Liver (tissue), 8 donors: ENCODE measurements at regions not wholly inside any gene's neighbourhood (a gene's known extent, or its start where the extent isn't known, plus 50 kb on each side); places are given as distances from the start of the nearest gene placed in this dataset.

ENCODE experiments used
- DNase-seq: peaks from one replicate; pipeline ENCODE4 v3.0.0-alpha.2; 2017; ENCODE audit warnings: low spot score
- H3K27ac ChIP-seq, 2 donors: one replicate each; pipeline ENCODE4 v1.7.0; 2013; ENCODE audit warnings: inconsistent platforms in 2 of 2, low read length in 2 of 2, control low read depth in 1 of 2, low read depth in 1 of 2, mild to moderate bottlenecking in 1 of 2
- H3K27me3 ChIP-seq, 4 donors: one replicate each; pipeline versions ENCODE4 v1.6.1 to v1.7.0; 2013; ENCODE audit warnings: low read length in 3 of 4, inconsistent platforms in 1 of 4, mild to moderate bottlenecking in 1 of 4, moderate library complexity in 1 of 4; ENCODE audit not compliant: control insufficient read depth in 4 of 4, insufficient read depth in 4 of 4
- H3K36me3 ChIP-seq, 4 donors: one replicate each; pipeline versions ENCODE4 v1.6.1 to v1.7.0; 2013; ENCODE audit warnings: low read length in 3 of 4, mild to moderate bottlenecking in 3 of 4, low read depth in 1 of 4, moderate library complexity in 1 of 4; ENCODE audit not compliant: control insufficient read depth in 4 of 4, insufficient read depth in 3 of 4
- H3K4me1 ChIP-seq, 4 donors: one replicate each; pipeline versions ENCODE4 v1.6.1 to v1.7.0; 2013; ENCODE audit warnings: low read length in 3 of 4, mild to moderate bottlenecking in 3 of 4, moderate library complexity in 1 of 4; ENCODE audit not compliant: control insufficient read depth in 4 of 4, insufficient read depth in 4 of 4
- H3K4me3 ChIP-seq, 3 donors: one replicate each; pipeline versions ENCODE4 v1.6.1 to v1.7.0; 2013; ENCODE audit warnings: low read length in 3 of 3, control low read depth in 1 of 3, low read depth in 1 of 3, mild to moderate bottlenecking in 1 of 3
- H3K9ac ChIP-seq, 2 donors: one replicate each; pipeline ENCODE4 v1.7.0; 2013; ENCODE audit warnings: low read length in 2 of 2, mild to moderate bottlenecking in 2 of 2, moderate library complexity in 2 of 2, control low read depth in 1 of 2, low read depth in 1 of 2
- H3K9me3 ChIP-seq, 4 donors: one replicate each; pipeline versions ENCODE4 v1.6.1 to v1.7.0; 2013; ENCODE audit warnings: low read length in 3 of 4; ENCODE audit not compliant: control insufficient read depth in 4 of 4
- ATF3 ChIP-seq: IDR thresholded peaks from 2 replicates; pipeline ENCODE4 v1.6.1; 2016; ENCODE audit warnings: antibody characterized with exemption
- EGR1 ChIP-seq, 2 donors: IDR thresholded peaks; 2 replicates each; pipeline ENCODE4 v1.6.1; 2016 to 2018; ENCODE audit warnings: antibody characterized with exemption in 2 of 2, low read depth in 2 of 2
- FOXA1 ChIP-seq: IDR thresholded peaks from 2 replicates; pipeline ENCODE4 v1.6.1; 2016; ENCODE audit warnings: antibody characterized with exemption
- FOXA2 ChIP-seq: IDR thresholded peaks from 2 replicates; pipeline ENCODE4 v1.6.1; 2016; ENCODE audit warnings: antibody characterized with exemption
- GABPA ChIP-seq, 2 donors: IDR thresholded peaks in 1 of 2; conservative IDR thresholded peaks in 1 of 2; 2 replicates each; pipeline ENCODE4 v1.6.1; 2016; ENCODE audit warnings: antibody characterized with exemption in 2 of 2, mild to moderate bottlenecking in 1 of 2, moderate library complexity in 1 of 2
- HNF4A ChIP-seq, 2 donors: conservative IDR thresholded peaks; 2 replicates each; pipeline ENCODE4 v1.6.1; 2016; ENCODE audit warnings: antibody characterized with exemption in 2 of 2, mild to moderate bottlenecking in 2 of 2
- HNF4G ChIP-seq: IDR thresholded peaks from 2 replicates; pipeline ENCODE4 v1.6.1; 2016; ENCODE audit warnings: antibody characterized with exemption
- JUND ChIP-seq, 2 donors: IDR thresholded peaks; 2 replicates each; pipeline ENCODE4 v1.6.1; 2016; ENCODE audit warnings: antibody characterized with exemption in 2 of 2
- MAX ChIP-seq: IDR thresholded peaks from 2 replicates; pipeline ENCODE4 v1.6.1; 2016; ENCODE audit warnings: antibody characterized with exemption
- NR2F2 ChIP-seq: IDR thresholded peaks from 2 replicates; pipeline ENCODE4 v1.6.1; 2016; ENCODE audit warnings: antibody characterized with exemption
- RAD21 ChIP-seq, 2 donors: IDR thresholded peaks; 2 replicates each; pipeline ENCODE4 v1.6.1; 2016; ENCODE audit warnings: antibody characterized with exemption in 2 of 2, mild to moderate bottlenecking in 2 of 2
- REST ChIP-seq: IDR thresholded peaks from 2 replicates; pipeline ENCODE4 v1.6.1; 2016; ENCODE audit warnings: antibody characterized with exemption, mild to moderate bottlenecking
- RXRA ChIP-seq, 2 donors: IDR thresholded peaks; 2 replicates each; pipeline ENCODE4 v1.6.1; 2017 to 2018; ENCODE audit warnings: antibody characterized with exemption in 2 of 2, mild to moderate bottlenecking in 1 of 2
- SP1 ChIP-seq: IDR thresholded peaks from 2 replicates; pipeline ENCODE4 v1.6.1; 2018; ENCODE audit warnings: antibody characterized with exemption, mild to moderate bottlenecking
- TAF1 ChIP-seq: conservative IDR thresholded peaks from 2 replicates; pipeline ENCODE4 v1.6.1; 2016; ENCODE audit warnings: antibody characterized with exemption, mild to moderate bottlenecking
- YY1 ChIP-seq: IDR thresholded peaks from 2 replicates; pipeline ENCODE4 v1.6.1; 2016; ENCODE audit warnings: antibody characterized with exemption, mild to moderate bottlenecking
- WGBS: extraction: QIAGEN DNeasy Blood & Tissue Kit; methylation state at CpG from one replicate; pipeline ENCODE4 v1.1.7; 2013; 5-methylcytosine and 5-hydroxymethylcytosine counted together
- TF ChIP-seq, protein P1 (sequence below): IDR thresholded peaks from 2 replicates; pipeline ENCODE4 v1.6.1; 2016; ENCODE audit warnings: antibody characterized with exemption
- TF ChIP-seq, protein P2 (sequence below): fragments of 150-350 bp; IDR thresholded peaks from 2 replicates; pipeline ENCODE4 v1.5.1; 2017; ENCODE audit warnings: improper control_type of control experiment, low read depth, low read length; ENCODE audit not compliant: missing input control
- donor health status: healthy.
- donor health status: healthy.
- donor health status: healthy.
- donor health status: healthy.
- donor health status: healthy.

- H3K27me3 ChIP-seq, result no peaks in the 10 kb centered on the region
- no peak for DNase-seq
- no peak overlapping the region for H3K4me3 ChIP-seq
- no peak overlapping the region for H3K9ac ChIP-seq
- WGBS, result 88% methylated on average over 8 of the region's 8 CpGs
- no peak overlapping the region for H3K27ac ChIP-seq
- TF ChIP-seq REST (no peak), RXRA (IDR thresholded peaks at IDR 0.05) (no peak), FOXA2 (no peak), MAX (no peak), ATF3 (no peak), NR2F2 (no peak), RAD21 (IDR thresholded peaks at IDR 0.05) (no peak), FOXA1 (no peak), HNF4A (conservative IDR thresholded peaks at IDR 0.05) (no peak), EGR1 (IDR thresholded peaks at IDR 0.05; ENCODE audit: low read depth in 2 of 2) (no peak), TAF1 (no peak), HNF4G (no peak), GABPA (IDR thresholded peaks at IDR 0.05 in 1 of 2, conservative IDR thresholded peaks at IDR 0.05 in 1 of 2) (no peak), YY1 (no peak), JUND (IDR thresholded peaks at IDR 0.05) (no peak), SP1 (no peak)
- TF ChIP-seq, protein P1, sequence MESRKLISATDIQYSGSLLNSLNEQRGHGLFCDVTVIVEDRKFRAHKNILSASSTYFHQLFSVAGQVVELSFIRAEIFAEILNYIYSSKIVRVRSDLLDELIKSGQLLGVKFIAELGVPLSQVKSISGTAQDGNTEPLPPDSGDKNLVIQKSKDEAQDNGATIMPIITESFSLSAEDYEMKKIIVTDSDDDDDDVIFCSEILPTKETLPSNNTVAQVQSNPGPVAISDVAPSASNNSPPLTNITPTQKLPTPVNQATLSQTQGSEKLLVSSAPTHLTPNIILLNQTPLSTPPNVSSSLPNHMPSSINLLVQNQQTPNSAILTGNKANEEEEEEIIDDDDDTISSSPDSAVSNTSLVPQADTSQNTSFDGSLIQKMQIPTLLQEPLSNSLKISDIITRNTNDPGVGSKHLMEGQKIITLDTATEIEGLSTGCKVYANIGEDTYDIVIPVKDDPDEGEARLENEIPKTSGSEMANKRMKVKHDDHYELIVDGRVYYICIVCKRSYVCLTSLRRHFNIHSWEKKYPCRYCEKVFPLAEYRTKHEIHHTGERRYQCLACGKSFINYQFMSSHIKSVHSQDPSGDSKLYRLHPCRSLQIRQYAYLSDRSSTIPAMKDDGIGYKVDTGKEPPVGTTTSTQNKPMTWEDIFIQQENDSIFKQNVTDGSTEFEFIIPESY, result no peak
- TF ChIP-seq, protein P2, sequence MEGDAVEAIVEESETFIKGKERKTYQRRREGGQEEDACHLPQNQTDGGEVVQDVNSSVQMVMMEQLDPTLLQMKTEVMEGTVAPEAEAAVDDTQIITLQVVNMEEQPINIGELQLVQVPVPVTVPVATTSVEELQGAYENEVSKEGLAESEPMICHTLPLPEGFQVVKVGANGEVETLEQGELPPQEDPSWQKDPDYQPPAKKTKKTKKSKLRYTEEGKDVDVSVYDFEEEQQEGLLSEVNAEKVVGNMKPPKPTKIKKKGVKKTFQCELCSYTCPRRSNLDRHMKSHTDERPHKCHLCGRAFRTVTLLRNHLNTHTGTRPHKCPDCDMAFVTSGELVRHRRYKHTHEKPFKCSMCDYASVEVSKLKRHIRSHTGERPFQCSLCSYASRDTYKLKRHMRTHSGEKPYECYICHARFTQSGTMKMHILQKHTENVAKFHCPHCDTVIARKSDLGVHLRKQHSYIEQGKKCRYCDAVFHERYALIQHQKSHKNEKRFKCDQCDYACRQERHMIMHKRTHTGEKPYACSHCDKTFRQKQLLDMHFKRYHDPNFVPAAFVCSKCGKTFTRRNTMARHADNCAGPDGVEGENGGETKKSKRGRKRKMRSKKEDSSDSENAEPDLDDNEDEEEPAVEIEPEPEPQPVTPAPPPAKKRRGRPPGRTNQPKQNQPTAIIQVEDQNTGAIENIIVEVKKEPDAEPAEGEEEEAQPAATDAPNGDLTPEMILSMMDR, result no peak
- no peaks in the 10 kb centered on the region for H3K36me3 ChIP-seq
- H3K4me1 ChIP-seq, result no peaks in the 10 kb centered on the region
- H3K9me3 ChIP-seq, result no peaks in the 10 kb centered on the region
Measured at GRCh38 chr2:72006188-72006736, 141.4 kb downstream of the CYP26B1 start.
